ENCODE measurements at regions not wholly inside any gene's neighbourhood (a gene's known extent, or its start where the extent isn't known, plus 50 kb on each side); places are given as distances from the start of the nearest gene placed in this dataset.

- no peak overlapping the region for H3K4me3 ChIP-seq (ENCODE audit: control insufficient read depth, low read depth, low read length)
- TF ChIP-seq, protein P1, sequence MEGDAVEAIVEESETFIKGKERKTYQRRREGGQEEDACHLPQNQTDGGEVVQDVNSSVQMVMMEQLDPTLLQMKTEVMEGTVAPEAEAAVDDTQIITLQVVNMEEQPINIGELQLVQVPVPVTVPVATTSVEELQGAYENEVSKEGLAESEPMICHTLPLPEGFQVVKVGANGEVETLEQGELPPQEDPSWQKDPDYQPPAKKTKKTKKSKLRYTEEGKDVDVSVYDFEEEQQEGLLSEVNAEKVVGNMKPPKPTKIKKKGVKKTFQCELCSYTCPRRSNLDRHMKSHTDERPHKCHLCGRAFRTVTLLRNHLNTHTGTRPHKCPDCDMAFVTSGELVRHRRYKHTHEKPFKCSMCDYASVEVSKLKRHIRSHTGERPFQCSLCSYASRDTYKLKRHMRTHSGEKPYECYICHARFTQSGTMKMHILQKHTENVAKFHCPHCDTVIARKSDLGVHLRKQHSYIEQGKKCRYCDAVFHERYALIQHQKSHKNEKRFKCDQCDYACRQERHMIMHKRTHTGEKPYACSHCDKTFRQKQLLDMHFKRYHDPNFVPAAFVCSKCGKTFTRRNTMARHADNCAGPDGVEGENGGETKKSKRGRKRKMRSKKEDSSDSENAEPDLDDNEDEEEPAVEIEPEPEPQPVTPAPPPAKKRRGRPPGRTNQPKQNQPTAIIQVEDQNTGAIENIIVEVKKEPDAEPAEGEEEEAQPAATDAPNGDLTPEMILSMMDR (IDR thresholded peaks at IDR 0.05; ENCODE audit: control insufficient read depth, insufficient read depth, low read depth, low read length, missing control alignments) = no peak
- DNase-seq (ENCODE audit: low read depth) = no peak
Measured at GRCh38 chr2:129709001-129709955, 270.2 kb upstream of the RAB6C start.

DNA sequence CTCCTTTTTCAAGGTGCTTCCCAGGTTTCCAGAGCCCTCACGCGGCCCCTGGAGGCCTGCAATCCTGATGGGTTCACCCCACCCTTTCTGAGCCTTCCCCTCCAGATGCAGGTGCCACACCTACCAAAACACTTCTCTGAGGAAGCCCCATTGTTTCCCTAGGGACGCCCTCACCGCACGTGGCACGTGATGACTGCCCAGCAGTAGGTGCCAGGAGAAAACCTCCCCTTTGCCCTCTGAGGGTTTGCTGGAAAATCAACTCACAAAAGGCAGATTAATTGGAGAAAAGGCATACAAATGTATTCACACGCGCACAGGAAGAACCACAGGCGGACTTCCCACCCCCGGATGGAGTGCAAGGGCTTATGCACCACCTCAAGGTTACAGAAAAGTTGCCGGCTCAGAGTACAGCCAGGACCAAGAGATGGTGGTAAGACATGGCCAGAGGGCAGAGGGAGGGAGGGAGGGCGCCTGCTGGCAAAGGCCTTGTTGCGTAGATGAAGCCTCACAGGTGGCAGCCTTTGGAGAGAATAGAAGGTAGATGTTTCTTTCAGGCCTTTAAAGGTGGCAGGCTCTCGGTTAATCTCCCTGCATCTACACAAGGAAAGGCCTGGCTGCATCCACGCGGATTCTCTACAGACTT is 269.4 kb upstream of the RAB6C start:
- DNase-seq (ENCODE audit: low read depth) = no peak
- H3K4me3 ChIP-seq (ENCODE audit: control insufficient read depth, low read depth, low read length) = no peak overlapping the region
- TF ChIP-seq, protein P1 (IDR thresholded peaks at IDR 0.05; ENCODE audit: control insufficient read depth, insufficient read depth, low read depth, low read length, missing control alignments) = no peak

GRCh38 chr2:129710670-129711495 is 268.6 kb upstream of the RAB6C start:
- TF ChIP-seq, protein P1 (IDR thresholded peaks at IDR 0.05; ENCODE audit: control insufficient read depth, insufficient read depth, low read depth, low read length, missing control alignments) = no peak
- no peak overlapping the region for H3K4me3 ChIP-seq (ENCODE audit: control insufficient read depth, low read depth, low read length)
- no peak for DNase-seq (ENCODE audit: low read depth)

GRCh38 chr2:129711816-129712675 is 267.4 kb upstream of the RAB6C start:
- no peak for DNase-seq (ENCODE audit: low read depth)
- TF ChIP-seq, protein P1 (IDR thresholded peaks at IDR 0.05; ENCODE audit: control insufficient read depth, insufficient read depth, low read depth, low read length, missing control alignments) = no peak
- no peak overlapping the region for H3K4me3 ChIP-seq (ENCODE audit: control insufficient read depth, low read depth, low read length)

GRCh38 chr2:129712676-129712985 is 266.8 kb upstream of the RAB6C start:
- no peak overlapping the region for H3K4me3 ChIP-seq (ENCODE audit: control insufficient read depth, low read depth, low read length)
- DNase-seq (ENCODE audit: low read depth) = no peak
- TF ChIP-seq, protein P1 (IDR thresholded peaks at IDR 0.05; ENCODE audit: control insufficient read depth, insufficient read depth, low read depth, low read length, missing control alignments) = no peak
